Erythroblast (primary cell): ENCODE measurements at regions not wholly inside any gene's neighbourhood (a gene's known extent, or its start where the extent isn't known, plus 50 kb on each side); places are given as distances from the start of the nearest gene placed in this dataset.
A peak's percentile ranks its signal among the peaks of the same experiment; 100 is the strongest.

ENCODE experiments used
- DNase-seq, 2 experiments: peaks; one replicate each; lab custom pipeline; 2025; lab: John Stamatoyannopoulos, UW
- GATA1 ChIP-seq: IDR thresholded peaks from 2 replicates; pipeline ENCODE4 v1.6.1; 2011; ENCODE audit warnings: low read depth, mild to moderate bottlenecking, control low read depth, low read length, moderate library complexity
- POLR2A ChIP-seq: IDR thresholded peaks from 2 replicates; pipeline ENCODE4 v1.6.1; 2011; ENCODE audit warnings: mild to moderate bottlenecking, low read length

DNA sequence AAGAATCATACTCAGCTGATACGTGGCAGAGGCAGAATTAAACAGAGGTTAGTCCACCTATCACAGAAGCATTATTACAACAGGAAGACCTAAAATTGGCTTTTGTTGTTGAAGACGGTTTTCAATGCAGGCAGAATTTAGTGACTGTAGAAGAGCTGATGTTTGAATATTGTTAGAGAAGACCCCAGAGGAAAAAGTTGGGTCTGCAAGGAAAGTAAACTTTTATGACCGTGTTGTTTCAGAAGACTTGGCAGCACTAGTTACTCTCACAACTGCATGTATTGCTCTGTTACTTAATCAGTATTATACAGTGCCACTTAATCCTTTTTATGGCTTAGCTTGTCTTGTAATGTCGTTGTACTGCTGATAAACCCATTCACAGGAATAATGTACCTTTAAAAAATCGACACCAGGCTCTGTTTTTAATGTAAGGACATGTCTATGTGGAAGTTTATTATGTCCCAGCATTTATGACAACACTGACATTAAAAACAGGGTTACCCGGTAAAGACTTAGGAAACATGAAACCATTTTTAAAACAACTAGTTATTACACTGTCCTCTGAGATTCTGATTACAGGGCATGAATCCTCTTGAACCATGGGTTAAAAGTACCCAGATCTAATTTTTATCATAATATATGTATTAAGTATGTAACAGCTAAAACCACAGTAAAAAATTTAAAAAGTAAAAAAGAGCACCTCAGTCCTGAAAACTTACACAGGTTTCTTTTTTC is 235.4 kb downstream of the TTLL7 start:
- no peak for DNase-seq
- TF ChIP-seq POLR2A (no peak), GATA1 (no peak)

DNA sequence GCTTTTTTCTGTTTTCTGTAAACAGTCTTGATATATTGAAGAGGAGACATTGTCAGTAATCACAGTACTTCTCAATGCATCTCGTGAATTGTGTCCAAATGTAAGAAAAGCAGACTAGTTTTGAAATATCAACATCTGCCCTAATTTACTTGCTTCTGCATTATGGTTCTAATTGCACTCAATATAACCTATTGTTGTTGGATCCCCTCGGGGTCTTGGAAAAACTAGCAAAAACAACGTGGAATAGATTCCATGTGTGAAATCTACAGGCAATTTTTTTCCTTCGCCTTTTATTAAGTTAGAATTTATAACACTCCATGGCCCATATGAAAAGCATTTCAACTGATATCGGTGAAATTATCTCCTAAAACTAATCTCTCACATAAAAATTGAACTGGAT is 236.5 kb downstream of the TTLL7 start:
- TF ChIP-seq GATA1 (no peak), POLR2A (no peak)
- no peak for DNase-seq

DNA sequence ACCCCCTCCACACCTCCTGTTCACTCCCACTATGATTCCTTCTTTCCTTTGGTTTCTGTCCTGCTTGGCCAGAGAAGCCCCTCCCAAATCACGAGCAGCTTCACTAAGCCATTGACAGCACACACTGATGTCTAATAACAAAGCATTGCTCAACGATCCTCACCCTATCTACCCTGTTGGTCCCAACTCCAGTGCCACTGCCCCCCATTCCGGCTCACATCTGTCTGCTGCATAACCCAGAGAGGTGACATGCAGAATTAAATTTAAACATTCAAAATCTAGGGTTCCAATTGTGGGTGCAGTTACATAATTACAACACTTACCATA is 236.9 kb downstream of the TTLL7 start:
- TF ChIP-seq GATA1 (no peak), POLR2A (no peak)
- no peak for DNase-seq

DNA sequence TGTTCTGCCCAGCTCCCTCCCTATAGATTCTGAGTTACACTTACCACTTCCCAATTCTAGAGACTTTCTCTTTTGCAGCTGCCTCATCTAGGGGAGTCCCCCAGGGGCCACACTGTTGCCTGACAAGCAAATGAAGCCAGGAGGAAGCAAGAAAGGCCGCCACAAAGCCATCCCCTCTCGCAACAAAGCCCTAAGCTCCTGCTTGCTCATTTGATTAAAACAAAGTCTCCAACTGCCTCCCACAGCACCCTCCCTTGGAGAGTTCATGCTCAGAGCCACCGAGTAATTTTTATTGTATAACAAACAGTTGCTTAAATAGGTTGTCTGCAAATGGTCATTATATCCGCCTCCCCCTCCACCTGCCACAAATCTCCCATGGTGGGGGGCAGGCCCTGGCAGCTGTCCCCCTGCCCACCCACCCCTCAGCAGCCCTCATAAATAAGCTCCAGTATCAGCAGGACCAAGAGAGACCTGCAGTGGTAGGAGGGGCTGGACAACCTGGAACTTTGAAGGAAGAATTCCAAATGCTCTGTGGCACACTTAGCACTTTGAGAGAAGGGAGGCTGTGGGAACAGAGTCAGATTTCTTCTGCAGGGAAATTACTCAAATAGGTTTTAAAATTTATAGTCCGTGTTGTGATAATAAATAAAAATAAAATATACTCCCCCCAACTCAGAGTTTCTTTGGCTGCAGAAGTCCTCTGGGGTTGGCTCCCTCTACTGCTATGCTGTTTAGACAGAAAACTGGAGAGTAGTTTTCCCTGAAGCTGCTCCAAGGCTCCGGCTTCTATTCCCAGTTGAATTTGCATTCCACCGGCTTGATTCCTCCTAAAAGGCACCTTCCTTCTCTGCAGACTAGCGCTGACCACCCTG is 237.5 kb downstream of the TTLL7 start:
- no peak for DNase-seq
- TF ChIP-seq GATA1: no peak
- no peak for TF ChIP-seq POLR2A

DNA sequence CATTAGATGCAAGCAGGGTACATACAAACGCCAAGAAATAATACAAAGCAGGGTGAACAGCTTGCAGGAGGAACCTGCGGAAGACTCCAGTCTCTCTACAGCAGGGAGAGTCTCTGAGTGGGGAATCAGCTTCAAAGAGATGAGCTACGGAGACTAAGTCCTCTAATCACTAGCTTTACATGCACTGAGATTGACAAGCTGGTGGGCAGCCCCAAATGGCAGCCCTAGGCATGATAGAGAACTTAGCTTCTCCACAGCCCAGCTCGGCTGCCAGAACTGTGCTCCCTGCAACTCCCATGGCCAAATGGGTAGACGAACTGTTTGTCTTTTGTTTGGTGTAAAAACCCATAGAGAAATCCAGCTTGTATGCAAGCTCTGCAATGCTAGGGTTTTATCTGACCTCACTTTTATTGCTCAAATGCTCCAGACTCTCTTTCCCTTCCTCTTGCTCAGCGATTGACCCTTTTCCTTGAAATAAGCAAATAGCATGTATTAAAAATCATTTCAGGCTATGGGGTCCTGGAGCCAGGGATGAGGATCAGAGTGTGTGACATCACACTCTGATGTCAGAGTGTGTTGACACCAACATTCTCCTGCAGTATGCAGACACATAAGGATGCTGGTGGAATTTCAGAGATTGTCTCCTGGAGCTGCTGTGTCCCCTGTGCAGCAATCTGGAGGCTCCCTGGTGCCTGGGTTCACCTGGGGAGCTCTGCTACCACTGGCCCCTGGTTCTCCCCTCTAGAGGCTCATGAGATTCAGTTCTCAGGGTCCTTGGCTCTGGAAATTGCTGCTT is 238.5 kb downstream of the TTLL7 start:
- DNase-seq: peak; percentile 6 to 16
- TF ChIP-seq POLR2A (no peak), GATA1 (no peak)

DNA sequence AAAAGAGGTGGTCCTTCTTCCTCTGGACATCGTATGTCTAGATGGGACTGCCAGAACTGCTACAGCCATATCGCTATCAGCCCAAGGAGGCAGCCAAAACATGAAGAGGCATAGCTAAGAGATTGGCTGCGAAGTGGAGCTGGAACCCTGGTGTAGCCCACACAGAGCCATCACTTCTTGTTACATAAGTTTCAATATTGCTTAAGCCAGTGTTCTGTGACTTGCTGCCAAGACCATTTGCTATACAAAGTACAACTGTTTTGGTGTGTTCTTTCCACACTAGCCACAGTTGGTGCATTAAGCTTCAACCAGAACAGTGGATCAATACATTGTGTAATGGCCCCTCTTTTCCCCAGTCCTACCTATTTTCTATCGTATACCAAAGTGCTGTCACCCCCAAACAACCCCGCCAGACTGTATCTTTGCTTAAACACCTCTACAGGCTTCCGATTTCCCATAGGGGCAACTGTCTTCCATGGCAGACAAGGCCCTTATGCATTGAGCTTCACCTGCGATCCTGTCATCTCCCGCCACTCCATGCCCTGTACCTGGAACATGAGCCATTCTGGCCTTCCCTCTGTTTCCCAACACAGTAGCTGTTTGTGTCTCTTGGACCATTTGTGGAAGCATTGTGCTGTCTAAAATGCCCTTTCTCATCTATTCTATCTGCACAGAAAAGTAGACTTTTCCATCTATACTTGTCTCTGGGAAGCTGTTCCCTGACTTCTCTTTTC is 241.8 kb downstream of the TTLL7 start:
- TF ChIP-seq POLR2A: no peak
- no peak for TF ChIP-seq GATA1
- DNase-seq: no peak

DNA sequence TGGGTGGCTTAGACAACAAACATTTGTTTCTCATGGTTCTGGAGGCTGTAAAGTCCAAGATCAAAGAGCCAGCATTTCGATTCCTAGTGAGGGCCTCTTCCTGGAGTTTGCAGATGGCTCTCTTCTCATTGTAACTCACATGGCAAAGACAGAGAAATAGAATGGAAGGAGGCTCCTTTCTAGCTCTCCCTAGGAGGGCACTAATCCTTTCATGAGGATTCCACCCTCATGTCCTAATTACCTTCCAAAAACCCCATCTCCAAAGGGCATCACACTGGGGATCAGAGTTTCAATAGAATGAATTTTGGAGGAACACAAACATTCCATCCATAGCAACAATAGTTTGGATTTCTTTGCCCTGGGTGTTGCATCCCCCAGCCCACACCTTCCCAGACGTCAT is 247.3 kb downstream of the TTLL7 start:
- DNase-seq: no peak
- TF ChIP-seq GATA1 (no peak), POLR2A (no peak)

DNA sequence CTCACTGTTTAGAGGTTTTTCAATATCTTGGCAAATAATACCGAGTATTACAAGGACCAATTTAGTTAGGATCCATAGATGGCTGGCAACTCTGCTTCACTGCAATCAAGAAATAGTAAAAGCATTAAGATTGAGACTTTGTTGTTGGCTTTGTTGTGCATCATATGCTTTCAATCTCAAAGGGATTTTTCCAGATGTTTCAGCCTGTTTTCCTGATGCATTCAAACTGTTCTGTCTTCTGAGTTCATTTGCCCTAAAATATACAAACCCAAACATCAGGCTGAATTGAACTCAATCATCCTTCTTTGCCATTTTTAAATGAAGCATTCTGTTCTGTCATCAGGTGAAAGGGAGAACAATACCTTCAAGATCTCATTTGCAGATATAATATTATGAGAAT is 248.7 kb downstream of the TTLL7 start:
- no peak for DNase-seq
- TF ChIP-seq POLR2A: no peak

DNA sequence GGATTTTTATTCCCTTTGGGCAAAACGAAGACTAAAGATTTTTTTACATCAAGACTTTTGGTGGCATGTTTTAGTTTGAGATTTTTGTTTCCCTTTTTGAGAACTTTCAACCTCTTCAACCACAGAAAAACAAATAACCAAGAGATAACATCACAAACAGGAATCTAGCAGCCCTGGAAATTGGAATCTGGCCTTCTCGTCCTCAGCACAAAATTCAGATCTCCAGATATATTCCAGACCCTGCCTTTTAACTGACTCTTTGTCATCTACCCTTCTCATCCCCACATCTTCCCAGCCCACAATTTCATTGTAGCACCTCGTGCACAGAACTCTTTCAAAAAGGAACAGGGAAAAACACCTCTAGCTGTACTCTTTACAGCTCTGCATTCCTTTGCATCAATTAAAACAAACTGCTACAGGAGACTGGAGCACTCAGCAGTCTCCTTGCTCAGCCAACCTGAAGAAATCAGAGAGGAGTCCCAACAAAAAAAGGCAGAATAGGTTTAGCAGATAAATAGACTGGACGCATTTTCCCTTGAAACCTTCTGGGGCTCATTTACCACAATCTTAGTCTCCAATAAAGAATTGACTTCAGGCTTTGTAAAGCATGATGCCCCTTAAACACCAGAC is 251.0 kb downstream of the TTLL7 start:
- no peak for DNase-seq

DNA sequence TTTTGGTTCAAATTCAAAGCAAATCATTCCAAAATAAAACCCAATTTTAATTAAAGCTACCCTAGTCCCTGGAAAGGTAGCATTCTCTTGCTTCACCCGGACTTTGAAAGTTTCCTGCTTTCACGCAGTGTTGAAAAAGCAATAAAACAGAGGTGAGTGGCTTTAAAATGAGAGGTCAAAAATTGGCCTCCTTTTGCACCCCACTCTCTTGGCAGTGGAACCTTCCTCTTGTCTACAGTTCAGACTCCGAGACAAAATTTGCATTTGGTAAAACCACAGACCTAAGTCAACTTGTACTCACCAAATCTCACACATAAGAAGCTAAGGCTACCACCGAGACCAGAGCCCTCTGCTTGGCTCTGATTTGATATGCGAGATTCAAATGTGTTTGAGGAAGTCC is 252.7 kb downstream of the TTLL7 start:
- no peak for DNase-seq
- TF ChIP-seq GATA1 (no peak), POLR2A (no peak)

More for the DNA sequence above, 251.0 kb downstream of the TTLL7 start:
- TF ChIP-seq GATA1 (no peak), POLR2A (no peak)

DNA sequence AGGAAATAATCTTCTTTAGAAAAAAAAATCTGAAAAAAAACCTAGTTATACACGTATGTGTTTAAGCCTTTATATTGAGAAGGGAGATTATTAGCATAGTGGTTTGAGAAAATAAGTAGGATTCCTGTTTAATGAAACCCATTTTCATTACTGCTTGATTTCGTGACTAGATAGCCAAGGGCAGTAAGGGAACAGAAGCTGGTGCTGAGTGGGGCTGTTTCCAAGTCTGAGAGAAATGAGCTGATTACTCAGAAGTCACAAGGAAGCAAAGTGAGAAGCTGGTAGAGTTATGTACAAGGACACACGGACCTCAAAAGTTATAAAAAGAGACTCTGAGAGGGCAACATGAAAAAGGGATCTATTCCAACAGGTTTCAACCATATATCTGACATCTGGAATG is 256.5 kb downstream of the TTLL7 start:
- TF ChIP-seq POLR2A: no peak
- TF ChIP-seq GATA1: no peak
- DNase-seq: no peak

DNA sequence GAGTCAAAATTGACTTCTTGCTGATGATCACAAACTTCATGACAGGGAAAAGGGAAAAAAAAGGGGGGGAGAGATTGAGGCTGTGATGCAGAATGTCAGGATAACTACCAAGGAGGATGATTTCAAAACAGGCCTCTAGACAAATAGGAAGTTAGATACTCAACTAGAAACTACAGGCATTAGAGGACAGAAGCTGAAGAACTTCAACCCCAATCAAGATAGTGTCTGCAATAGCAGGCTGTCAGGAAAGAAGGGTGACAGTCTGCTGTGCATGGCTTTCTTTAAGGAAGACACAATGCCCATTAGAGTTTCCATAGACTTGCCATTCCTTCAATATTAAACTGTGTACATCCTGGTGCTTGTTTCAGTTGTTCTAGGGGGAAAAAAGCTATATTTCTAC is 257.2 kb downstream of the TTLL7 start:
- no peak for DNase-seq
- TF ChIP-seq POLR2A (no peak), GATA1 (no peak)

DNA sequence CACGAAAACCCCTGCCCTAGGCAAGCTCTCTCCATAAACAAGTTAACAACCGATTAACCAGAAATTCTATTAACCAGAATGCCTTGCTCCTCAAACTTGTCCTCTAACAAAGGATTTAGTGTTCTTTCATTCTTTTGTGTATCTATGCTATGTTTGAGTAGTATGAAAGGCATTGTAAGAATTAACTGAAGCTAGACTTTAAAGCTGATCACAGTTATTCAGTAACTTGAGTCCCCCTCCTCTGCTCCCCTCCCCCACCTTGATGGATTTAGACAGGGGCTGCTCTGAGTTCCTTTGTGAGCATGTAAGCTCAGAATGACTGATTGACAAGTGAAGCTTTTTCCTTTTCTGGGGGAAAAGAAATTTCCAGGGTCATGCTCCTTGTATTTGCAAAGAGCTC is 257.6 kb downstream of the TTLL7 start:
- no peak for TF ChIP-seq POLR2A
- TF ChIP-seq GATA1: no peak
- no peak for DNase-seq

DNA sequence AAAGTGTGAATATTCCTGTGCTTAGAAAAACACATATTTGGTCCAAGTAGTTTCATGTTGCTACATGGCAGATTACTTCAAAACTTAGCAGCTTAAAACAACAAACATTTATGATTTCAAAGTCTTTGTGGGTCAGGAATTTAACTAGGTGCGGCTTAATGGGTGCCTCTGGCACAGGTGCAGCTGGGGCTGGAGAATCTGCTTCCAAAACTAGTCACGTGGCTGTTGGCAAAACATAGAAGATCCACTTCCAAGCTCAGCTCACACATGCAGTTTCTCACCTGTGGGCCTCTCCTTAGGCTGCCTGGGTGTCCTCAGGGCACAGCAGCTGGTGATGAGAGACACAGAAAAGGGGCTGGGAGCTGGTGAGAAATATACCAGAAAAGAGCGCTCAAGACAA is 263.4 kb downstream of the TTLL7 start:
- TF ChIP-seq POLR2A (no peak), GATA1 (no peak)
- DNase-seq: no peak
